Liver (tissue), 8 donors: ENCODE measurements at regions not wholly inside any gene's neighbourhood (a gene's known extent, or its start where the extent isn't known, plus 50 kb on each side); places are given as distances from the start of the nearest gene placed in this dataset.

ENCODE experiments used
- DNase-seq: peaks from one replicate; pipeline ENCODE4 v3.0.0-alpha.2; 2017; ENCODE audit warnings: low spot score
- H3K27ac ChIP-seq, 2 donors: one replicate each; pipeline ENCODE4 v1.7.0; 2013; ENCODE audit warnings: inconsistent platforms in 2 of 2, low read length in 2 of 2, control low read depth in 1 of 2, low read depth in 1 of 2, mild to moderate bottlenecking in 1 of 2
- H3K27me3 ChIP-seq, 4 donors: one replicate each; pipeline versions ENCODE4 v1.6.1 to v1.7.0; 2013; ENCODE audit warnings: low read length in 3 of 4, inconsistent platforms in 1 of 4, mild to moderate bottlenecking in 1 of 4, moderate library complexity in 1 of 4; ENCODE audit not compliant: control insufficient read depth in 4 of 4, insufficient read depth in 4 of 4
- H3K36me3 ChIP-seq, 4 donors: one replicate each; pipeline versions ENCODE4 v1.6.1 to v1.7.0; 2013; ENCODE audit warnings: low read length in 3 of 4, mild to moderate bottlenecking in 3 of 4, low read depth in 1 of 4, moderate library complexity in 1 of 4; ENCODE audit not compliant: control insufficient read depth in 4 of 4, insufficient read depth in 3 of 4
- H3K4me1 ChIP-seq, 4 donors: one replicate each; pipeline versions ENCODE4 v1.6.1 to v1.7.0; 2013; ENCODE audit warnings: low read length in 3 of 4, mild to moderate bottlenecking in 3 of 4, moderate library complexity in 1 of 4; ENCODE audit not compliant: control insufficient read depth in 4 of 4, insufficient read depth in 4 of 4
- H3K4me3 ChIP-seq, 3 donors: one replicate each; pipeline versions ENCODE4 v1.6.1 to v1.7.0; 2013; ENCODE audit warnings: low read length in 3 of 3, control low read depth in 1 of 3, low read depth in 1 of 3, mild to moderate bottlenecking in 1 of 3
- H3K9ac ChIP-seq, 2 donors: one replicate each; pipeline ENCODE4 v1.7.0; 2013; ENCODE audit warnings: low read length in 2 of 2, mild to moderate bottlenecking in 2 of 2, moderate library complexity in 2 of 2, control low read depth in 1 of 2, low read depth in 1 of 2
- H3K9me3 ChIP-seq, 4 donors: one replicate each; pipeline versions ENCODE4 v1.6.1 to v1.7.0; 2013; ENCODE audit warnings: low read length in 3 of 4; ENCODE audit not compliant: control insufficient read depth in 4 of 4
- FOXA1 ChIP-seq: IDR thresholded peaks from 2 replicates; pipeline ENCODE4 v1.6.1; 2016; ENCODE audit warnings: antibody characterized with exemption
- FOXA2 ChIP-seq: IDR thresholded peaks from 2 replicates; pipeline ENCODE4 v1.6.1; 2016; ENCODE audit warnings: antibody characterized with exemption
- HNF4A ChIP-seq, 2 donors: conservative IDR thresholded peaks; 2 replicates each; pipeline ENCODE4 v1.6.1; 2016; ENCODE audit warnings: antibody characterized with exemption in 2 of 2, mild to moderate bottlenecking in 2 of 2
- HNF4G ChIP-seq: IDR thresholded peaks from 2 replicates; pipeline ENCODE4 v1.6.1; 2016; ENCODE audit warnings: antibody characterized with exemption
- JUND ChIP-seq, 2 donors: IDR thresholded peaks; 2 replicates each; pipeline ENCODE4 v1.6.1; 2016; ENCODE audit warnings: antibody characterized with exemption in 2 of 2
- NR2F2 ChIP-seq: IDR thresholded peaks from 2 replicates; pipeline ENCODE4 v1.6.1; 2016; ENCODE audit warnings: antibody characterized with exemption
- RAD21 ChIP-seq, 2 donors: IDR thresholded peaks; 2 replicates each; pipeline ENCODE4 v1.6.1; 2016; ENCODE audit warnings: antibody characterized with exemption in 2 of 2, mild to moderate bottlenecking in 2 of 2
- RXRA ChIP-seq, 2 donors: IDR thresholded peaks; 2 replicates each; pipeline ENCODE4 v1.6.1; 2017 to 2018; ENCODE audit warnings: antibody characterized with exemption in 2 of 2, mild to moderate bottlenecking in 1 of 2
- SP1 ChIP-seq: IDR thresholded peaks from 2 replicates; pipeline ENCODE4 v1.6.1; 2018; ENCODE audit warnings: antibody characterized with exemption, mild to moderate bottlenecking
- TAF1 ChIP-seq: conservative IDR thresholded peaks from 2 replicates; pipeline ENCODE4 v1.6.1; 2016; ENCODE audit warnings: antibody characterized with exemption, mild to moderate bottlenecking
- YY1 ChIP-seq: IDR thresholded peaks from 2 replicates; pipeline ENCODE4 v1.6.1; 2016; ENCODE audit warnings: antibody characterized with exemption, mild to moderate bottlenecking
- WGBS: extraction: QIAGEN DNeasy Blood & Tissue Kit; methylation state at CpG from one replicate; pipeline ENCODE4 v1.1.7; 2013; 5-methylcytosine and 5-hydroxymethylcytosine counted together
- TF ChIP-seq, protein P1 (sequence below): fragments of 150-350 bp; IDR thresholded peaks from 2 replicates; pipeline ENCODE4 v1.5.1; 2017; ENCODE audit warnings: improper control_type of control experiment, low read depth, low read length; ENCODE audit not compliant: missing input control
- TF ChIP-seq, protein P2 (sequence below): IDR thresholded peaks from 2 replicates; pipeline ENCODE4 v1.6.1; 2016; ENCODE audit warnings: antibody characterized with exemption
- TF ChIP-seq, protein P3 (sequence below): IDR thresholded peaks from 2 replicates; pipeline ENCODE4 v1.6.1; 2016; ENCODE audit warnings: antibody characterized with exemption
- TF ChIP-seq, protein P4 (sequence below): IDR thresholded peaks from 2 replicates; pipeline ENCODE4 v1.6.1; 2016; ENCODE audit warnings: antibody characterized with exemption
- TF ChIP-seq, protein P5 (sequence below): IDR thresholded peaks from 2 replicates; pipeline ENCODE4 v1.6.1; 2016; ENCODE audit warnings: antibody characterized with exemption, mild to moderate bottlenecking
- donor health status: healthy.
- donor health status: healthy.
- donor health status: healthy.
- donor health status: healthy.
- donor health status: healthy.

DNA sequence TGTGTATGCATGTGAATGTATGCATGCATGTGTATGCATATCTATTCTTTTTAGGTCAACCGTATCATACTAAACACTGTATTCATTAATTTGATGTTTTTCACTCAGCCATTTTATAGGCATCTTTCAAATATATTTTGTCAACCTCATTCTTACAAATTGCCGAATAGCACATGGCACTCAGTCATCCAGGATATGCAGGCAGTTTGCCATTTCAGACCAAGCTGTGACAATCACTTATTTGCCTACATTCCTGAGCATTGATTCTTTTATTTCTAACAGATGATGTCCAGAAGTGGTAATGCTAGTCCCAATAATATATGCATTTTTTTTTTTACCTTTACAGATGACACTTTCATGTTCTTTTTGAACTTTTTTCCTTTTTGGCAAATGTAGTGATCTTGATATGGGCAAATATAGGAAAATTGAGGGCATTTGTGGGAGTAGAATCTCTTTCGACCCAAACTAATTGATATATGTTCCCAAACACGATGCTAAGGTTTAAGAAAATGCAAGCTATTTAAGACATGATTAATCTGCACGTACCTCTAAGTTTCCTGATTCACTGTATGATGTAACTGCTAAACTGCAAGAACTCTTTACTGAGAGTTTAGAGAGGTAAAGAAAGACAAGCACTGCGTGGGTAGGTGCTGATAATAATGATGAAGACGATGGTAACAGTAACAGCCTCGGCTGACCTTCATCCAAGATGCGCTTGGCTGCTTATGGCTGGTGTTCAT is 153.9 kb upstream of the DAP start:
- no peaks in the 10 kb centered on the region for H3K4me1 ChIP-seq
- no peak for DNase-seq
- H3K27ac ChIP-seq = no peak overlapping the region
- no peak overlapping the region for H3K9ac ChIP-seq
- no peaks in the 10 kb centered on the region for H3K36me3 ChIP-seq
- H3K9me3 ChIP-seq = no peaks in the 10 kb centered on the region
- H3K27me3 ChIP-seq = peaks cover 0 to 1% (median 0%) of the 10 kb centered on the region in 4 donors
- 79% methylated on average over 9 of the region's 9 CpGs for WGBS
- no peak for TF ChIP-seq YY1
- TF ChIP-seq FOXA2 = no peak
- TF ChIP-seq, protein P1, sequence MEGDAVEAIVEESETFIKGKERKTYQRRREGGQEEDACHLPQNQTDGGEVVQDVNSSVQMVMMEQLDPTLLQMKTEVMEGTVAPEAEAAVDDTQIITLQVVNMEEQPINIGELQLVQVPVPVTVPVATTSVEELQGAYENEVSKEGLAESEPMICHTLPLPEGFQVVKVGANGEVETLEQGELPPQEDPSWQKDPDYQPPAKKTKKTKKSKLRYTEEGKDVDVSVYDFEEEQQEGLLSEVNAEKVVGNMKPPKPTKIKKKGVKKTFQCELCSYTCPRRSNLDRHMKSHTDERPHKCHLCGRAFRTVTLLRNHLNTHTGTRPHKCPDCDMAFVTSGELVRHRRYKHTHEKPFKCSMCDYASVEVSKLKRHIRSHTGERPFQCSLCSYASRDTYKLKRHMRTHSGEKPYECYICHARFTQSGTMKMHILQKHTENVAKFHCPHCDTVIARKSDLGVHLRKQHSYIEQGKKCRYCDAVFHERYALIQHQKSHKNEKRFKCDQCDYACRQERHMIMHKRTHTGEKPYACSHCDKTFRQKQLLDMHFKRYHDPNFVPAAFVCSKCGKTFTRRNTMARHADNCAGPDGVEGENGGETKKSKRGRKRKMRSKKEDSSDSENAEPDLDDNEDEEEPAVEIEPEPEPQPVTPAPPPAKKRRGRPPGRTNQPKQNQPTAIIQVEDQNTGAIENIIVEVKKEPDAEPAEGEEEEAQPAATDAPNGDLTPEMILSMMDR = no peak
- no peak for TF ChIP-seq TAF1
- TF ChIP-seq, protein P2, sequence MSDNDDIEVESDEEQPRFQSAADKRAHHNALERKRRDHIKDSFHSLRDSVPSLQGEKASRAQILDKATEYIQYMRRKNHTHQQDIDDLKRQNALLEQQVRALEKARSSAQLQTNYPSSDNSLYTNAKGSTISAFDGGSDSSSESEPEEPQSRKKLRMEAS = no peak
- TF ChIP-seq FOXA1 = no peak
- no peak for TF ChIP-seq RAD21 (IDR thresholded peaks at IDR 0.05)
- no peak overlapping the region for H3K4me3 ChIP-seq

DNA sequence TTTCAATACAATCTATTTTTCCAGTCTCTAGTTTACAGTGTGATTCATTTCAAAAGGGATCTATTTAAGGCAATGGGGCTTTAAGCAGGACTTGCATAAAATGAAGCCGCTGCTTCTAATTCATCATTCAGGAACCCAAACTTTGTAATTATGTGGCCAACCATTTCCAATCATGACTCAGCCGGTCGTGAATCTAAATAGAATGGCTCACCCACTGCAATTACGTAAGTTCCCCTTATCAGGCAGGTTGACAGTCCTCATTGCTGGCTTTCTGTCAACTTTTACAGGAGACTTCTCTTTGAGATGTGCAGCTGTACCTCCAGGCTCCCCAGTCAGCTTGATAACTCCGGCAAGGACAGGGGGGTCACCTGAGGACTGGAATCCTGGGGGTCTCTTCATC is 152.8 kb upstream of the DAP start:
- no peaks in the 10 kb centered on the region for H3K9me3 ChIP-seq
- no peak overlapping the region for H3K27ac ChIP-seq
- no peak for TF ChIP-seq FOXA1
- no peak for TF ChIP-seq RXRA (IDR thresholded peaks at IDR 0.05)
- TF ChIP-seq, protein P3, sequence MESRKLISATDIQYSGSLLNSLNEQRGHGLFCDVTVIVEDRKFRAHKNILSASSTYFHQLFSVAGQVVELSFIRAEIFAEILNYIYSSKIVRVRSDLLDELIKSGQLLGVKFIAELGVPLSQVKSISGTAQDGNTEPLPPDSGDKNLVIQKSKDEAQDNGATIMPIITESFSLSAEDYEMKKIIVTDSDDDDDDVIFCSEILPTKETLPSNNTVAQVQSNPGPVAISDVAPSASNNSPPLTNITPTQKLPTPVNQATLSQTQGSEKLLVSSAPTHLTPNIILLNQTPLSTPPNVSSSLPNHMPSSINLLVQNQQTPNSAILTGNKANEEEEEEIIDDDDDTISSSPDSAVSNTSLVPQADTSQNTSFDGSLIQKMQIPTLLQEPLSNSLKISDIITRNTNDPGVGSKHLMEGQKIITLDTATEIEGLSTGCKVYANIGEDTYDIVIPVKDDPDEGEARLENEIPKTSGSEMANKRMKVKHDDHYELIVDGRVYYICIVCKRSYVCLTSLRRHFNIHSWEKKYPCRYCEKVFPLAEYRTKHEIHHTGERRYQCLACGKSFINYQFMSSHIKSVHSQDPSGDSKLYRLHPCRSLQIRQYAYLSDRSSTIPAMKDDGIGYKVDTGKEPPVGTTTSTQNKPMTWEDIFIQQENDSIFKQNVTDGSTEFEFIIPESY = no peak
- TF ChIP-seq, protein P4, sequence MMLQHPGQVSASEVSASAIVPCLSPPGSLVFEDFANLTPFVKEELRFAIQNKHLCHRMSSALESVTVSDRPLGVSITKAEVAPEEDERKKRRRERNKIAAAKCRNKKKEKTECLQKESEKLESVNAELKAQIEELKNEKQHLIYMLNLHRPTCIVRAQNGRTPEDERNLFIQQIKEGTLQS = no peak
- TF ChIP-seq JUND (IDR thresholded peaks at IDR 0.05) = no peak
- no peak for TF ChIP-seq HNF4A (conservative IDR thresholded peaks at IDR 0.05)
- 26% methylated on average over 5 of the region's 5 CpGs for WGBS
- H3K36me3 ChIP-seq = no peaks in the 10 kb centered on the region
- no peaks in the 10 kb centered on the region for H3K4me1 ChIP-seq
- no peak for DNase-seq
- no peak overlapping the region for H3K4me3 ChIP-seq
- H3K9ac ChIP-seq = no peak overlapping the region
- no peaks in the 10 kb centered on the region for H3K27me3 ChIP-seq

DNA sequence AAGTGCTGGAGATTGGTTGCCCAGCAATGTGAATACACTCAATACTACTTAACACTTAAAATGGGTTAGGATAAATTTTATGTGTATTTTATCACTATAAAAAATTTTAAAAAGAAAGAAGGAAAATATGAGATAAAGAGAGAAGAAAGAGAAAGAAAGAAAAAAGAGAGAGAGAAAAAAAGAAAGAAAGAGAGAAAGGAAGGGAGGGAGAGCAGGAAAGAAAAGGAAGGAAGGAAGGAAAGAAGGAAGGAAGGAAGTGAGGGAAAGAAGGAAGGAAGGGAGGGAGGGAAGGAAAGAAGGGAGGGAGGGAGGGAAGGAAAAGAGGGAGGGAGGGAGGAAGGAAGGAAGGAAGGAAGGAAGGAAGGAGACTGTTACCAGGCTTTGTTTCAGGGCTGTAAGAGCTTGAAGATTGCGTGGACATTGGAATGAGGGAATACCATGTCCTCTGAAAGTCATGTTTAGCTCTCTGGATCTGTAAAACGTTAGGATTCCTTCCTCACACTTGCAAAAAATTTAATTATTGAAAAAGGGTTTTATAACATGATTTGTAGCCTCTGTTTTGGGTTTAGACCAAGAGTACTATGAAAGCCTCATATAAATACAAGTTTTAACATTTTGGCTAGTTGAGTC is 152.3 kb upstream of the DAP start:
- H3K9ac ChIP-seq = no peak overlapping the region
- no peak overlapping the region for H3K27ac ChIP-seq
- no peaks in the 10 kb centered on the region for H3K27me3 ChIP-seq
- H3K9me3 ChIP-seq = no peaks in the 10 kb centered on the region
- 42% methylated on average over 2 of the region's 2 CpGs for WGBS
- no peaks in the 10 kb centered on the region for H3K36me3 ChIP-seq
- no peak overlapping the region for H3K4me3 ChIP-seq
- no peaks in the 10 kb centered on the region for H3K4me1 ChIP-seq
- no peak for DNase-seq
- no peak for TF ChIP-seq SP1
- TF ChIP-seq, protein P5, sequence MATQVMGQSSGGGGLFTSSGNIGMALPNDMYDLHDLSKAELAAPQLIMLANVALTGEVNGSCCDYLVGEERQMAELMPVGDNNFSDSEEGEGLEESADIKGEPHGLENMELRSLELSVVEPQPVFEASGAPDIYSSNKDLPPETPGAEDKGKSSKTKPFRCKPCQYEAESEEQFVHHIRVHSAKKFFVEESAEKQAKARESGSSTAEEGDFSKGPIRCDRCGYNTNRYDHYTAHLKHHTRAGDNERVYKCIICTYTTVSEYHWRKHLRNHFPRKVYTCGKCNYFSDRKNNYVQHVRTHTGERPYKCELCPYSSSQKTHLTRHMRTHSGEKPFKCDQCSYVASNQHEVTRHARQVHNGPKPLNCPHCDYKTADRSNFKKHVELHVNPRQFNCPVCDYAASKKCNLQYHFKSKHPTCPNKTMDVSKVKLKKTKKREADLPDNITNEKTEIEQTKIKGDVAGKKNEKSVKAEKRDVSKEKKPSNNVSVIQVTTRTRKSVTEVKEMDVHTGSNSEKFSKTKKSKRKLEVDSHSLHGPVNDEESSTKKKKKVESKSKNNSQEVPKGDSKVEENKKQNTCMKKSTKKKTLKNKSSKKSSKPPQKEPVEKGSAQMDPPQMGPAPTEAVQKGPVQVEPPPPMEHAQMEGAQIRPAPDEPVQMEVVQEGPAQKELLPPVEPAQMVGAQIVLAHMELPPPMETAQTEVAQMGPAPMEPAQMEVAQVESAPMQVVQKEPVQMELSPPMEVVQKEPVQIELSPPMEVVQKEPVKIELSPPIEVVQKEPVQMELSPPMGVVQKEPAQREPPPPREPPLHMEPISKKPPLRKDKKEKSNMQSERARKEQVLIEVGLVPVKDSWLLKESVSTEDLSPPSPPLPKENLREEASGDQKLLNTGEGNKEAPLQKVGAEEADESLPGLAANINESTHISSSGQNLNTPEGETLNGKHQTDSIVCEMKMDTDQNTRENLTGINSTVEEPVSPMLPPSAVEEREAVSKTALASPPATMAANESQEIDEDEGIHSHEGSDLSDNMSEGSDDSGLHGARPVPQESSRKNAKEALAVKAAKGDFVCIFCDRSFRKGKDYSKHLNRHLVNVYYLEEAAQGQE = no peak
- TF ChIP-seq, protein P4 = no peak
- no peak for TF ChIP-seq RXRA (IDR thresholded peaks at IDR 0.05)
- no peak for TF ChIP-seq RAD21 (IDR thresholded peaks at IDR 0.05)
- no peak for TF ChIP-seq TAF1
- no peak for TF ChIP-seq YY1
- TF ChIP-seq, protein P1 = no peak
- TF ChIP-seq NR2F2 = no peak
- no peak for TF ChIP-seq HNF4G
